Gastrocnemius medialis (tissue), 4 donors: ENCODE measurements at regions not wholly inside any gene's neighbourhood (a gene's known extent, or its start where the extent isn't known, plus 50 kb on each side); places are given as distances from the start of the nearest gene placed in this dataset.

Source experiments
- POLR2A ChIP-seq, 2 donors: fragments of 450-650 bp; IDR thresholded peaks; one replicate each; pipeline ENCODE4 v1.6.1; 2017; ENCODE audit warnings: antibody characterized with exemption in 2 of 2, mild to moderate bottlenecking in 2 of 2, moderate library complexity in 2 of 2
- TF ChIP-seq, protein P1 (sequence below), 5 experiments: fragments of 450-650 bp in 3 of 5; fragments of 200-600 bp in 2 of 5; sonication (generic) in 2 of 5; IDR thresholded peaks in 4 of 5; conservative IDR thresholded peaks in 1 of 5; 1 replicate in 4 of 5; 2 replicates in 1 of 5; pipeline ENCODE4 v1.5.1; 2016 to 2019; ENCODE audit warnings: antibody characterized with exemption in 5 of 5, mild to moderate bottlenecking in 3 of 5, moderate library complexity in 3 of 5

DNA sequence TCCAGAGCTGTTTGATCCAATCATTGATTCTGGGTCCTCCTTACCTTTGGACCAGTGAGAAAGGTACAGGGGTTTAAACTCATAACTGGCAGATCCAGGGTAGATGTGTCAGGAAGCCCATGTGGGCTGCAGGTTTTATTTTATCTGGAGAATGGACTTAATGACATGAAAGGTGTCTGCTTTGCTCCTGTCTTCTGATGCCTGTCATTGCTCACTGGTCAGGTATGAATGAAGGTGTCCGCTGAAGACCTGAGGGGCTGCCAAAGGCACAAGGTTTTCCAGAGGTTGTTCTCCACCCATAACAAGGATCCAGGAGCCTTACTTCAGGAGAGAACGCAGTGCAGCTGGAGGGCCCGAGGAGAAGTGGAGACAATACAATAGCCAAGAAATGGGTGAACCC lies 74.2 kb downstream of the CHRNA1 start:
- TF ChIP-seq, protein P1, sequence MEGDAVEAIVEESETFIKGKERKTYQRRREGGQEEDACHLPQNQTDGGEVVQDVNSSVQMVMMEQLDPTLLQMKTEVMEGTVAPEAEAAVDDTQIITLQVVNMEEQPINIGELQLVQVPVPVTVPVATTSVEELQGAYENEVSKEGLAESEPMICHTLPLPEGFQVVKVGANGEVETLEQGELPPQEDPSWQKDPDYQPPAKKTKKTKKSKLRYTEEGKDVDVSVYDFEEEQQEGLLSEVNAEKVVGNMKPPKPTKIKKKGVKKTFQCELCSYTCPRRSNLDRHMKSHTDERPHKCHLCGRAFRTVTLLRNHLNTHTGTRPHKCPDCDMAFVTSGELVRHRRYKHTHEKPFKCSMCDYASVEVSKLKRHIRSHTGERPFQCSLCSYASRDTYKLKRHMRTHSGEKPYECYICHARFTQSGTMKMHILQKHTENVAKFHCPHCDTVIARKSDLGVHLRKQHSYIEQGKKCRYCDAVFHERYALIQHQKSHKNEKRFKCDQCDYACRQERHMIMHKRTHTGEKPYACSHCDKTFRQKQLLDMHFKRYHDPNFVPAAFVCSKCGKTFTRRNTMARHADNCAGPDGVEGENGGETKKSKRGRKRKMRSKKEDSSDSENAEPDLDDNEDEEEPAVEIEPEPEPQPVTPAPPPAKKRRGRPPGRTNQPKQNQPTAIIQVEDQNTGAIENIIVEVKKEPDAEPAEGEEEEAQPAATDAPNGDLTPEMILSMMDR (IDR thresholded peaks at IDR 0.05 in 4 of 5, conservative IDR thresholded peaks at IDR 0.05 in 1 of 5), result no peak
- TF ChIP-seq POLR2A (IDR thresholded peaks at IDR 0.05), result no peak
